ENCODE measurements at regions not wholly inside any gene's neighbourhood (a gene's known extent, or its start where the extent isn't known, plus 50 kb on each side); places are given as distances from the start of the nearest gene placed in this dataset.

GRCh38 chr14:50036211-50036610, 80.2 kb downstream of the VCPKMT start:
- intact Hi-C loops (cut with DNase I) = no loop called here
- DNase-seq = no peak

- DNase-seq = no peak
- intact Hi-C loops (cut with DNase I) = no loop called here
These were observed 79.7 kb downstream of the VCPKMT start for GRCh38 chr14:50036637-50037036.

- no peak for DNase-seq
- intact Hi-C loops (cut with DNase I) = no loop called here
These were observed 79.1 kb downstream of the VCPKMT start for GRCh38 chr14:50037240-50037639.

- intact Hi-C loops (cut with DNase I) = no loop called here
These were observed 78.5 kb downstream of the VCPKMT start for GRCh38 chr14:50037852-50038251.

DNA sequence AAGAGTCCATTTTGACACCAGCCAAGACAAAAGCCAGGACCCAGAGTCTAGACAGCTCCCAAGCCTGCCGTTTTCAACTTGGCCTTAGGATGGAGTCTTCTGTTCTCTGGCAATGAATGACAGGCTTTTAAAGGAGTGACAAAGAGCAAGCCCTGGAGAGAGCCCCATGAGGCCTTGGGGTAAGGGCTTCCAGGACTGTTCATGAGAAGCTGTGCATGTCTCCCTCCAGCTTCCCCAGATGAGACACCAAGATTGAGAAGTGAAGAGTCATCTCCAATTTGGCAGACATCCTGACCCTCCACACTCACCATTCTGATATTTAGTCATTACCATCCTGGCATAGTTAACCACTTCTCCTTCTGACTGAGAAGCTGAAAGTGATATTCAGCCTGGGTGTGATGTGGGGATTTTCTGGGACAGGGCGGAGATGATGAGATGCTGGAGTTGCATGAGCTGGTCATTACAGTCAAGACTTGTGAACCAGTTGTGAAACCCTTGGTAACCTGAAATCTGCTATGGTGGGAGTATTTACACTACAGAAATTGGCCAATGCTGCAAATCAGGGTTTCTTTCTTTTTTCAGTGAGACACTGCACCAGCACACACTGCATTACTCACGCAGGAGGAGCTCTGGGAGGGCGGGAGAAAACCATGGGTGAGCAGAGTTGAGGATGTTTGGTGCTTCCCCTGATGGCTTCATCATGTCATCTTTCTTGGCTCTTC, 77.8 kb downstream of the VCPKMT start:
- intact Hi-C loops (cut with DNase I) = no loop called here

More at GRCh38 chr14:50037852-50038251, 78.5 kb downstream of the VCPKMT start:
- DNase-seq = peak in 6 of 10 donors; percentile 21 to 90 (median 42)

DNA sequence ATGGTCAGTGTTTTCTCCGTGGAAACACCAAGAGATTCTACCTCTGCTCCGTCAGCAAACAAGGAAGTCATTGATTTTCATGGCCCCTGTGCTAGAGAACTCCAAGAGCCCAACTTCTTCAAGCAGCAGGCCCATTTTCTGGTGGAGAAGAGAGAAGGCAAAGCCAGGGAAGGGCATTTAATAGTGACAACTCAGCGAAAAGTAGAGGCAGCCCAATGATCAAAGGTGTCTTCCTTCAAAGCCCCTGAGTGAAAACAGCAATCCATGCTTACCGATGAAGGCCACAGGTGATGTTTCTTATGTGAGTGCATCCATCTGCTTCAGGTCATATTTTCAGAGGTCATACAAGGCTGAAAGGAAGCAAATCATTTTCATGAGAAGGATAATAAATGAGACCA, 77.3 kb downstream of the VCPKMT start:
- DNase-seq = no peak
- intact Hi-C loops (cut with DNase I) = no loop called here

More for the DNA sequence above, 77.8 kb downstream of the VCPKMT start:
- no peak for DNase-seq

DNA sequence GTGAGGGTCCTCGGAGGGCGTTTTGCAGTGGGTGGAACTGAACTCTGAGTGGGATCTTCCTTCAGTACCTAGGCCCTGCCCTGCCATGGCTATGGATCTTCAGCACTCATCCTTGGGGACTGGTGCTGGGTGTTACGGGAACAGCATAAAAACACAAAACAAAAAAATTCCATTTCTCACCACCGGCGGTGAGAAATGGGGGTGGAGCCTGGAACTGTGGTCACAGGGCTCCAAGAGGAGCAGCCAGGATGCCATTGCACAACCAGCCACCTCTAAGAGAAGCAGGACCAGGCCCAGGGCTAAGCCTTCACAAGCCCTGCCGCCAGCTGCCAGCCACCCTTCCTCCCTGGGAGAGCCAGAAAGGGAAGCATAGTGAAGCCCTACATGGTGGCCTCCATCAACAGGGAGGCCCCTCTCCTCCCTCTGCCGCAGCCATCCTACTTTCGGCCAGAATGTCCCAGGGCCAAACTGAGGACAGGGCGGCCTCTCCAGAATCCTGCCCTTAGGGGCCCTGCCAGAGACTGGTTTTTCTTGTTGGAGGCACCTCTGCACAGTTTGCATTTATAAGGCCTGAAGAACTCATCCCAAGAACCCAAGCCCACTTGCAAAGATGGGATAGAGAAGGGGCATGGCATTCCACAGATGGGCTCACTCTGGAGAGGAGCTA, 76.5 kb downstream of the VCPKMT start:
- DNase-seq = no peak
- intact Hi-C loops (cut with DNase I) = no loop called here

DNA sequence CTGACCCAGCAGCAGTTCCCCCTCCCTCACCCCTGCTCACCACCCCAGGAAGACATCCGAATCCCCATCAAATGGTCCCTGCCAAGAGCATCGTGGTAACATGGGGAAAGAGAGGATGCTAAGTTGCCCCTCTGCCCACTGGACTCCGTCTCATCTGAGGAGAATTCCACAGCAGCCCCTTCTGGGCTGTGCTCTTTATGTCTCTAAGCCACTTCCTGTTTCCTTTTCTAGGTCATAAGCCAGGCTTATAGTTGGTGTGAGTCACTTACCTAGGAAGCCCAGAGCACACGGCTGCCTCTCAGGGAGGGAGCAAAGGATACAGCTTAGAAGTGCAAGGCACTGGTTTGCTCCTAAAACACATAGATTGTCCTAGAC, 76.0 kb downstream of the VCPKMT start:
- intact Hi-C loops (cut with DNase I) = no loop called here
- no peak for DNase-seq

DNA sequence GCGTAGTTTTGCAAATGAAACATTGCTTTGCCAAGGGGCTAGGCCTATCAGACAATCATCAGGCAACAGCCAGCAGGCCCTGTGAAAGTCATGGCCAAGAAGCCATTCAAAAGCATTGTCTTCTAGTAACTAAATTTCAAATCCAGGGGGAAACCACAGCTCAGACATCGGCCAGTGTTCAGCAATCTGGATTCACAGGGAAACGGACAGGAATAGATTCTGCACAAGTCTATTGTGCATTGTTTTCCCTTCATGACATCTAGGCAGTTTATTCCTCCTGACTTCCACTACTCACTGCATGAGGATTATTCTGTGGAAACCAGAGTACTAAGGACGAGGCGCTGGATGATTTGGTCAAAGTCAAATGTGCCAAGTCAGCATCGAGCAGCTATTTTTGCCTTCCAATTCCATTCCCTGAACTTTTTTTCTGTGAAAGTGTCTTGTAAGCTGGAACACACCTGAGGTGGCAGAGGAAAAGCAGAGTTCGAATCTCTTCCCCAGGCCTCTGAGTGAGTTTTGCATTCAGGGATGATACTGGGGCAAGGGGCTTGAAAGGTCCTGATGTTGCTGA, 75.4 kb downstream of the VCPKMT start:
- DNase-seq = no peak
- intact Hi-C loops (cut with DNase I) = no loop called here

DNA sequence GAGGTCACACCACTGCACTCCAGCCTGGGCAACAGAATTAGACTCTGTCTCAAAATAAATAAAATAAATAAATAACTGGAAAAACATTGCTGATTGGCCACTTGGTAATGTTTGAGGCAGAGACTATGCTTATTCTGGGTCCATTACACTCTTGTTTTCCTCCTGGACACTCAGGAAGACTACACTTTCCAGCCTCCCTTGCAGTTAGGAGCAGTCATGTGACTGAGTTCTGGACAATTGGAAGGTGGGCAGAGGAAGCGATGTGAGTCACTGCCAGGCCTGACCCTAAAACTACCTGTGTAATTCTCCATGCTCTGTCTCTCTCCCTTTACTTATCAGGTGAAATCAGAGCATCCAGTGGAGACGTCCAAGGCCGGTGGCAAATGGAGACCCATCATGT, 74.4 kb downstream of the VCPKMT start:
- intact Hi-C loops (cut with DNase I) = no loop called here
- no peak for DNase-seq

DNA sequence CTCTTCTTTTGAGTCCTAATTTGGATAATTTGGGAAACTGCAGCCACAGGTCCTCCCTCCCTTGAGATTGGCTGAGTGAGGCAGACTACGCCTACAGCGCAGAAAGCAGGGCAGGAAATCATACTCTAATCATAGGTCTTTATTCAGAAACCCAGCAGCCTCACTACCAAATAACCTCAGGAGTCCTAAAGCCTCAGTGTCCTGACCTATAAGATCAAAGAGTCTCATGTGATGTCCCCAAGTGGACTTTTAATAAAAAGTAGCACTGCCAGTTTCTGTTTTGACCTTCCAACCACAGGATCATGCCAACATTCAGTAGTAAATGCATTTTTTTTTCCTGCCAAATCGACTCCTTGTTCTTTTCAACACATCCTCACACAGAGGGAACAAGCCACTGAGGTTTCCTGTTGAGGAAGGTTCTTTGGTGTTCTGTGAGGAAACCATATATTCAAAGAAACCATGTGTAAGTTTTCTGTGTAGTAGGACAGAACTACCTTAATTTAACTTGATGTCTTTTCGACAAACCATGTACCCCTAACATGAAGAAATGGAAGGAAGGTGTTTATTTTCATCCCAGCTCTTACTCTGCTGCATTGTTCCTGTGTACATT, 72.2 kb downstream of the VCPKMT start:
- intact Hi-C loops (cut with DNase I) = no loop called here

DNA sequence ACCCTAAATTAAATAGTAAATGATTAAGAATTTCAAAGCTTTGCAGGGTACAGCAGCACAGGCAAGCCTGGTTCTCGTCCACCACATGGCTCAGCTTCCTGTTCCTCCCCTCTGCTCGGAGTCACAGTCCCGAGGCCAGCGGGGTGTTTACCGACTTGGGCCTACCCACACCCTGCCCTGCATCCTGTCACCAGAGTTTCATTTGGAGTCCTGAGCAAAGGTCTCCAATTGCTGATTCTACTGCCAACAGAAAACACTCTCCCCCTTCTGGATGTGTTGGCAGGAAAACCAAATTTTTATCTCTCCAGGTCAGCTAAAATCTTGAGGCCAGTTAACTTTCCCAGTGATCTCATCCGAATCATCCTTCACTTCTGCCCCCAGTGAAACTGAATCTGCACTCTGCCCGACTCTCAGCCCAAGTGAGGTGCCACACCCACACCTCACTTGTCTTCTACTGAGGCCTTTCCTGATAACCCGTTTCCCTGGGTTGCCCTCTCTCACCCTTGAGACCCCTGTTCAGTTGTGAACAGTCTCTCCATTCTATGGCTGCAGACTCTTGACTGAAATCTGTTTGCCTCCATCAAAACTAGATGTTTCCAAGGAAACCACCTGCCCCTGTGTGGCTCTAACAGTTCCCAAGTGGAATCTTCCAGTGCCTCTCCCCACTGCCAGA, 71.2 kb downstream of the VCPKMT start:
- DNase-seq = no peak
- intact Hi-C loops (cut with DNase I) = no loop called here

More for the DNA sequence above, 72.2 kb downstream of the VCPKMT start:
- DNase-seq = no peak

GRCh38 chr14:50045837-50046236, 70.5 kb downstream of the VCPKMT start:
- no peak for DNase-seq
- intact Hi-C loops (cut with DNase I) = no loop called here

DNA sequence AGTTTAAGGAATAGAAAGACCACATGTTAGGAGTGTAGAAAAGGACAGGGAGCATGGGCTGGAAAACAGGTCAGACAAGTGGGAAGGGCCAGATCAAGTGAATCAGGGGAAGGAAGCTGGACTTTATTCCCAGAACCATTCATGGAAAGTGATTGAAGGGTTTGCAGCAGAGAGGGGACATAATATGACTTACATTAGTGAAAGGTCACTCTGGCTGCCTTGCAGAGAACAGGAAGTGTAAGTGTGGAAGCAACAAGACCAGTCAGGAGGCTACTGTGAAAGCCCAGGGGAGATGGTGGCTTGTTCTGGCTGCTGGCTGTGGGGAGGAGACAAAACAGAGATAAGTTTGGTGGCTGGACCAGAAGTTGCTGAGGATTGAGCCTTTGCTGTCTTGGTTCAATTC, 69.1 kb downstream of the VCPKMT start:
- intact Hi-C loops (cut with DNase I) = no loop called here
- no peak for DNase-seq

DNA sequence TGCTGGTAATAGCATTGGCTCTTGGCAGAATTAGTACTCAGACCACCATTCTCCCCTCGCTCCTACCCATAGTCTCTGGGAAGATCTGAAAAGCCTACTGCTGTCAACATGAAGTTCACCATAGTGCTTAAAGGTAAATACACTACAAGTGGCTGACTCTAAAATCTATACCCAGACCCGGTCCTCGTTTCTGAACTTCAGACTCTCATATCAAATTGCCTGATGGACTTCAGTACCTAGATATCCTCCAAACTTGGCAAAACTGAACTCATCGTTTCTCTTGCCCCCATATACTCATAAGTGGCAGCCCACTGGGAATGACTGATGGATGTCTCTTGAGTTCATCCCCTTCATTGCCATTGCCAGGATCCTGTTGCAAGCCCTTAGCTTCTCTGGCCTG, 67.3 kb downstream of the VCPKMT start:
- intact Hi-C loops (cut with DNase I) = no loop called here
- DNase-seq = no peak

DNA sequence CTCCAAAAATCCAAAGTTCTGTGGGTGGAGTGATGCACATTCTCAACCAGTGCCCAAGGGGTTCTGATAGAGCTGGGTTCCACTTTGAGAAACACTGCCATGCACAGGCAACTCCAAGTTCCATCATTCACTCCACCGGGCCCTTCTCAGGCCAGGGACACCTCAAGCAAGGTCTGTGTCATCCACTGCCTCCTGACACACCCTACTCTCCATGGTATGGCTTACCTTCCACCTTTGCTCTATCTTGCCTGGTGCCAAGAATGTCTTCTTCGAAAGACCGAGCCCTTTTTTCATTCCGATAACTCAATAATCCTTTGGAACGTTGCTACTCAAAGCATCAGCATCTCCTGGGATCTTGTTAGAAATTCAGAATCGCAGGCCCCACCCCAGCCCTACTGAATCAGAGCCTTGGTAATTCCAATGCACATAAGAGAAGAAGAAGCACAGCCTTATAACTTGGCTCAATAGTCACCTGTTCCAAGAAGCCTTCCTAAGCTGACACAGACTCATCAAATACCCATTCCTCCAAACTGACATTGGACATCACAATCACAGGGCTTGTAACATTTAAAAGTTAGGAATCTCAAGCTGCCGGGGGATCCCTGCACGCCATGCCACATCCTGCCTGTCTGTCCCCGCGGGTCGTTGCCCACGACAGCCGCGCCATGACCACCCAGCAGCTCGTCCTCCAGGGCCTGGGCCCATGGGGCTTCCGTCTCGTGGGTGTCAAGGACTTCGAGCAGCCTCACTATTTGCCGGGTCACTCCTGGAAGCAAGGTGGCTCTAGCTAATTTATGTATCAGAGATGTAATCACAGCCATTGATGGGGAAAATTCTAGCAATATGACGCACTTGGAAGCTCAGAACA, 66.4 kb downstream of the VCPKMT start:
- intact Hi-C loops (cut with DNase I) = no loop called here
- DNase-seq = no peak

GRCh38 chr14:50051106-50051505, 65.3 kb downstream of the VCPKMT start:
- intact Hi-C loops (cut with DNase I) = no loop called here

GRCh38 chr14:50051706-50052105, 64.7 kb downstream of the VCPKMT start:
- DNase-seq = no peak
- intact Hi-C loops (cut with DNase I) = no loop called here

More at GRCh38 chr14:50051106-50051505, 65.3 kb downstream of the VCPKMT start:
- no peak for DNase-seq

- DNase-seq = no peak
- intact Hi-C loops (cut with DNase I) = no loop called here
These were observed 63.9 kb downstream of the VCPKMT start for GRCh38 chr14:50052517-50052916.

DNA sequence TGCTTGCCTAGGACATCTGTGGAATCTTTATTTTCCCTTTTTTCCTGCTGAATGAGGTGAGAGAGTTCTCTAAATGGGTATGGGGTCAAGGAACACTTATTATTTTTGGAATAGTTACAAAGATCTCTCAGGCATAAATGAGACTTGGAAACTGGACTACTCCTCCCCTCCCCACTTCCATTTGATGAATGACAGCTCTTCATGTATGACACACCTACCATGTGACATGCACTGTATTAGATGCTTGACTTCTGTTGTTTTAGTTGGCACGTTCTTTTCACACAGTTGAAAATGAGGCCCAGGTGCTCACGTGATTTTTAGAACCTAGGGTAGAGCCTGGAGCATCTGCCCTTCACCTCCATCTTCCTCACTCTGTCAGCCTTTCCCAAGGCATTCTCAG, 62.4 kb downstream of the VCPKMT start:
- no peak for DNase-seq

More for the DNA sequence above, 62.4 kb downstream of the VCPKMT start:
- intact Hi-C loops (cut with DNase I) = no loop called here
